HCT116 (cell line): ENCODE measurements at regions not wholly inside any gene's neighbourhood (a gene's known extent, or its start where the extent isn't known, plus 50 kb on each side); places are given as distances from the start of the nearest gene placed in this dataset.

Source experiments
- ATAC-seq: fragments of 200-7000 bp; cut with Tn5 transposase; 2 replicates; pipeline ENCODE4 v1.9.1; 2020; ENCODE audit warnings: mild to moderate bottlenecking, moderate library complexity
- BruUV-seq: library from RNA; stranded (reverse); fragments of 400-500 nt; replicated peaks from 2 replicates; lab custom pipeline; 2021; lab: Mats Ljungman, UMichigan
- CTCF ChIA-PET: fragments of 300-600 bp; sonication (Branson Sonifier 250); formaldehyde crosslinking; loops from one replicate; lab custom pipeline; 2021; ENCODE audit warnings: antibody characterized with exemption; lab: Charles Lee
- POLR2A ChIA-PET: fragments of 300-600, 350-600 bp; sonication (Branson Sonifier 250); formaldehyde crosslinking; loops from one replicate; lab custom pipeline; 2021; ENCODE audit warnings: antibody characterized with exemption; lab: Charles Lee
- RAD21 ChIA-PET, 2 experiments: fragments of 300-600 bp; sonication (Branson Sonifier 250); formaldehyde crosslinking; loops; one replicate each; lab custom pipeline; 2023; ENCODE audit warnings: low total read pairs in 2 of 2; ENCODE audit not compliant: uncharacterized antibody in 2 of 2, unreplicated experiment in 2 of 2, low non-redundant PET in 1 of 2; lab: Charles Lee
- DNase-seq: peaks from one replicate; pipeline ENCODE4 v3.0.0-alpha.2; 2010; ENCODE audit warnings: low read depth, low spot score
- H2AFZ ChIP-seq: fragments of 200-600 bp; shearing (Covaris generic), sonication (generic); 2 replicates; pipeline ENCODE4 v1.6.1; 2017; ENCODE audit warnings: low read depth, mixed run types, mixed read lengths, antibody characterized with exemption, low read length; ENCODE audit not compliant: poor library complexity, severe bottlenecking
- H3K27ac ChIP-seq: 2 replicates; pipeline ENCODE4 v1.5.1; 2012; ENCODE audit warnings: low read depth, low read length
- H3K27me3 ChIP-seq: fragments of 200-600 bp; sonication (generic); 2 replicates; pipeline ENCODE4 v1.6.1; 2016; ENCODE audit warnings: mixed run types, low read length, mixed read lengths; ENCODE audit not compliant: insufficient read depth
- H3K36me3 ChIP-seq, 2 experiments: fragments of 200-500 bp in 1 of 2; fragments of 200-600 bp in 1 of 2; sonication (Bioruptor generic) in 1 of 2; sonication (generic) in 1 of 2; 2 replicates each; pipeline versions ENCODE4 v1.5.1 to v1.6.1; 2014 to 2016; ENCODE audit warnings: low read length in 2 of 2, inconsistent platforms in 1 of 2, mixed read lengths in 1 of 2, mixed run types in 1 of 2; ENCODE audit not compliant: insufficient read depth in 2 of 2, control insufficient read depth in 1 of 2
- H3K4me1 ChIP-seq, 2 experiments: fragments of 200-600 bp in 1 of 2; sonication (generic) in 1 of 2; 2 replicates each; pipeline versions ENCODE4 v1.5.1 to v1.6.1; 2012 to 2017; ENCODE audit warnings: low read length in 2 of 2, inconsistent platforms in 1 of 2, mild to moderate bottlenecking in 1 of 2, mixed read lengths in 1 of 2, mixed run types in 1 of 2, moderate library complexity in 1 of 2; ENCODE audit not compliant: insufficient read depth in 2 of 2, control insufficient read depth in 1 of 2
- H3K4me2 ChIP-seq: fragments of 200-600 bp; sonication (generic); 2 replicates; pipeline ENCODE4 v1.6.1; 2017; ENCODE audit warnings: mixed run types, low read length, mixed read lengths
- H3K4me3 ChIP-seq, 2 experiments: fragments of 200-600 bp in 1 of 2; sonication (generic) in 1 of 2; replicated peaks in 1 of 2; 2 replicates each; pipeline ENCODE4 v1.5.1; 2011 to 2016; ENCODE audit warnings: low read length in 2 of 2, control low read depth in 1 of 2, low read depth in 1 of 2, mild to moderate bottlenecking in 1 of 2, mixed read lengths in 1 of 2, mixed run types in 1 of 2
- H3K79me2 ChIP-seq: fragments of 200-600 bp; sonication (generic); 2 replicates; pipeline ENCODE4 v1.6.1; 2017; ENCODE audit warnings: mild to moderate bottlenecking, mixed run types, low read length, moderate library complexity, mixed read lengths; ENCODE audit not compliant: insufficient read depth
- H3K9ac ChIP-seq: fragments of 200-600 bp; sonication (generic); 2 replicates; pipeline ENCODE4 v1.6.1; 2016; ENCODE audit warnings: low read length, mixed read lengths
- H3K9me2 ChIP-seq: fragments of 200-600 bp; sonication (generic), shearing (Covaris generic); 2 replicates; pipeline ENCODE4 v1.6.1; 2017; ENCODE audit warnings: mixed run types, mild to moderate bottlenecking, moderate library complexity; ENCODE audit not compliant: insufficient read depth
- H3K9me3 ChIP-seq, 2 experiments: fragments of 200-500 bp in 1 of 2; fragments of 200-600 bp in 1 of 2; sonication (Bioruptor generic) in 1 of 2; sonication (generic) in 1 of 2; 2 replicates each; pipeline ENCODE4 v1.6.1; 2014 to 2017; ENCODE audit warnings: low read length in 2 of 2, mixed read lengths in 2 of 2, inconsistent platforms in 1 of 2, low read depth in 1 of 2, mild to moderate bottlenecking in 1 of 2, mixed run types in 1 of 2, moderate library complexity in 1 of 2; ENCODE audit not compliant: control insufficient read depth in 1 of 2, insufficient read depth in 1 of 2
- H4K20me1 ChIP-seq: fragments of 200-600 bp; sonication (generic), shearing (Covaris generic); 2 replicates; pipeline ENCODE4 v1.6.1; 2017; ENCODE audit warnings: mixed run types, mild to moderate bottlenecking, moderate library complexity; ENCODE audit not compliant: insufficient read depth
- CBX3 ChIP-seq: IDR thresholded peaks from 2 replicates; pipeline ENCODE4 v1.6.1; 2012; ENCODE audit warnings: low read depth
- CEBPB ChIP-seq: IDR thresholded peaks from 2 replicates; pipeline ENCODE4 v1.6.1; 2012; ENCODE audit warnings: low read depth
- EZH2 ChIP-seq: fragments of 200-600 bp; sonication (generic); IDR thresholded peaks from 2 replicates; pipeline ENCODE4 v1.6.1; 2017; ENCODE audit warnings: antibody characterized with exemption, mixed run types
- EZH2phosphoT487 ChIP-seq: fragments of 200-600 bp; IDR thresholded peaks from 2 replicates; pipeline ENCODE4 v1.6.1; 2018; ENCODE audit warnings: antibody characterized with exemption, borderline replicate concordance
- RAD21 ChIP-seq: IDR thresholded peaks from 2 replicates; pipeline ENCODE4 v1.6.1; 2012; ENCODE audit warnings: low read depth, mild to moderate bottlenecking
- SP1 ChIP-seq: IDR thresholded peaks from 2 replicates; pipeline ENCODE4 v1.6.1; 2012; ENCODE audit warnings: low read depth
- SRF ChIP-seq: IDR thresholded peaks from 2 replicates; pipeline ENCODE4 v1.6.1; 2012; ENCODE audit warnings: low read depth
- TCF7L2 ChIP-seq: IDR thresholded peaks from 2 replicates; pipeline ENCODE4 v1.7.0; 2011; ENCODE audit warnings: borderline replicate concordance, inconsistent platforms; ENCODE audit not compliant: insufficient read depth, insufficient read length; ENCODE audit errors: extremely low read depth
- YY1 ChIP-seq: IDR thresholded peaks from 2 replicates; pipeline ENCODE4 v1.6.1; 2011; ENCODE audit warnings: low read length, low read depth, moderate library complexity, mild to moderate bottlenecking; ENCODE audit not compliant: insufficient replicate concordance; ENCODE audit errors: extremely low read depth
- ZFX ChIP-seq: fragments of 450-650 bp; IDR thresholded peaks from 2 replicates; pipeline ENCODE4 v1.6.1; 2017
- ZNF274 ChIP-seq: fragments of 200-500 bp; sonication (Bioruptor generic); IDR thresholded peaks from 2 replicates; pipeline ENCODE4 v1.6.1; 2014; ENCODE audit warnings: mild to moderate bottlenecking, low read depth, low read length, inconsistent platforms
- intact Hi-C: fragments of 100-400 bp; cut with micrococcal nuclease; formaldehyde crosslinking; loops from 2 replicates; pipeline ENCODE4 v1.10.0; 2022
- TF ChIP-seq, protein P1 (sequence below): IDR thresholded peaks from 2 replicates; pipeline ENCODE4 v1.6.1; 2012; ENCODE audit warnings: low read depth
- TF ChIP-seq, protein P2 (sequence below): IDR thresholded peaks from 2 replicates; pipeline ENCODE4 v1.6.1; 2012
- TF ChIP-seq, protein P3 (sequence below), 3 experiments: fragments of 200-600 bp in 1 of 3; sonication (generic) in 1 of 3; IDR thresholded peaks in 2 of 3; conservative IDR thresholded peaks in 1 of 3; 2 replicates each; pipeline ENCODE4 v1.5.1; 2012 to 2017; ENCODE audit warnings: low read depth in 2 of 3, low read length in 2 of 3, antibody characterized with exemption in 1 of 3, borderline replicate concordance in 1 of 3, control low read depth in 1 of 3, mild to moderate bottlenecking in 1 of 3, mixed read lengths in 1 of 3, mixed run types in 1 of 3, moderate library complexity in 1 of 3; ENCODE audit not compliant: insufficient read depth in 1 of 3
- TF ChIP-seq, protein P4 (sequence below): IDR thresholded peaks from 2 replicates; pipeline ENCODE4 v1.6.1; 2011; ENCODE audit warnings: mild to moderate bottlenecking, low read length, moderate library complexity; ENCODE audit not compliant: insufficient replicate concordance; ENCODE audit errors: extremely low read depth
- TF ChIP-seq, protein P5 (sequence below): IDR thresholded peaks from 2 replicates; pipeline ENCODE4 v1.6.1; 2012

DNA sequence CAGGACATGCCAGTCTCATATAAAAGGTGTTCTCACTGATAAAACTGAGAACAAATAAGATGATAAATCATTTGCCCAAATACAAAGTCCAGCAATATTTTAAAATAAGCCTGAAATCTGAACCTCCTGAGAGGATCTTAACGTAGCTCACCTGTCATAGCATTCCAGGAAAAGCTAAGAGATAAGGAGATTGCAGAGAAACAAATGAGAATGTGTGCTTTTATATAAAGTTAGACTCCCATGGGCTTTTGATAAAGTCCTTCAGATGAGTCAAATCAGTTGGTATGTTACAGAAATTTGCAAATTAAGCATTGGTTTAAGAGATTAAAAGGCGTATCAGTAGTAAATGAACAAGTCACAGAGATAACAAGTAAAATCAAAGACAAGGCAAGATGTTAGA lies 452.9 kb upstream of the CHAC2 start:
- no peak overlapping the region for H3K4me3 ChIP-seq
- RAD21 ChIA-PET = no interaction called here
- H3K27ac ChIP-seq = no peak overlapping the region
- no peaks in the 10 kb centered on the region for H3K9me3 ChIP-seq
- H4K20me1 ChIP-seq = no peaks in the 10 kb centered on the region
- no peak for DNase-seq
- TF ChIP-seq, protein P1, sequence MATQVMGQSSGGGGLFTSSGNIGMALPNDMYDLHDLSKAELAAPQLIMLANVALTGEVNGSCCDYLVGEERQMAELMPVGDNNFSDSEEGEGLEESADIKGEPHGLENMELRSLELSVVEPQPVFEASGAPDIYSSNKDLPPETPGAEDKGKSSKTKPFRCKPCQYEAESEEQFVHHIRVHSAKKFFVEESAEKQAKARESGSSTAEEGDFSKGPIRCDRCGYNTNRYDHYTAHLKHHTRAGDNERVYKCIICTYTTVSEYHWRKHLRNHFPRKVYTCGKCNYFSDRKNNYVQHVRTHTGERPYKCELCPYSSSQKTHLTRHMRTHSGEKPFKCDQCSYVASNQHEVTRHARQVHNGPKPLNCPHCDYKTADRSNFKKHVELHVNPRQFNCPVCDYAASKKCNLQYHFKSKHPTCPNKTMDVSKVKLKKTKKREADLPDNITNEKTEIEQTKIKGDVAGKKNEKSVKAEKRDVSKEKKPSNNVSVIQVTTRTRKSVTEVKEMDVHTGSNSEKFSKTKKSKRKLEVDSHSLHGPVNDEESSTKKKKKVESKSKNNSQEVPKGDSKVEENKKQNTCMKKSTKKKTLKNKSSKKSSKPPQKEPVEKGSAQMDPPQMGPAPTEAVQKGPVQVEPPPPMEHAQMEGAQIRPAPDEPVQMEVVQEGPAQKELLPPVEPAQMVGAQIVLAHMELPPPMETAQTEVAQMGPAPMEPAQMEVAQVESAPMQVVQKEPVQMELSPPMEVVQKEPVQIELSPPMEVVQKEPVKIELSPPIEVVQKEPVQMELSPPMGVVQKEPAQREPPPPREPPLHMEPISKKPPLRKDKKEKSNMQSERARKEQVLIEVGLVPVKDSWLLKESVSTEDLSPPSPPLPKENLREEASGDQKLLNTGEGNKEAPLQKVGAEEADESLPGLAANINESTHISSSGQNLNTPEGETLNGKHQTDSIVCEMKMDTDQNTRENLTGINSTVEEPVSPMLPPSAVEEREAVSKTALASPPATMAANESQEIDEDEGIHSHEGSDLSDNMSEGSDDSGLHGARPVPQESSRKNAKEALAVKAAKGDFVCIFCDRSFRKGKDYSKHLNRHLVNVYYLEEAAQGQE = no peak
- TF ChIP-seq SP1 (no peak), TCF7L2 (no peak), SRF (no peak), CBX3 (no peak), EZH2 (no peak), EZH2phosphoT487 (no peak), CEBPB (no peak), ZNF274 (no peak), ZFX (no peak), YY1 (no peak), RAD21 (no peak)
- TF ChIP-seq, protein P2, sequence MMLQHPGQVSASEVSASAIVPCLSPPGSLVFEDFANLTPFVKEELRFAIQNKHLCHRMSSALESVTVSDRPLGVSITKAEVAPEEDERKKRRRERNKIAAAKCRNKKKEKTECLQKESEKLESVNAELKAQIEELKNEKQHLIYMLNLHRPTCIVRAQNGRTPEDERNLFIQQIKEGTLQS = no peak
- TF ChIP-seq, protein P3, sequence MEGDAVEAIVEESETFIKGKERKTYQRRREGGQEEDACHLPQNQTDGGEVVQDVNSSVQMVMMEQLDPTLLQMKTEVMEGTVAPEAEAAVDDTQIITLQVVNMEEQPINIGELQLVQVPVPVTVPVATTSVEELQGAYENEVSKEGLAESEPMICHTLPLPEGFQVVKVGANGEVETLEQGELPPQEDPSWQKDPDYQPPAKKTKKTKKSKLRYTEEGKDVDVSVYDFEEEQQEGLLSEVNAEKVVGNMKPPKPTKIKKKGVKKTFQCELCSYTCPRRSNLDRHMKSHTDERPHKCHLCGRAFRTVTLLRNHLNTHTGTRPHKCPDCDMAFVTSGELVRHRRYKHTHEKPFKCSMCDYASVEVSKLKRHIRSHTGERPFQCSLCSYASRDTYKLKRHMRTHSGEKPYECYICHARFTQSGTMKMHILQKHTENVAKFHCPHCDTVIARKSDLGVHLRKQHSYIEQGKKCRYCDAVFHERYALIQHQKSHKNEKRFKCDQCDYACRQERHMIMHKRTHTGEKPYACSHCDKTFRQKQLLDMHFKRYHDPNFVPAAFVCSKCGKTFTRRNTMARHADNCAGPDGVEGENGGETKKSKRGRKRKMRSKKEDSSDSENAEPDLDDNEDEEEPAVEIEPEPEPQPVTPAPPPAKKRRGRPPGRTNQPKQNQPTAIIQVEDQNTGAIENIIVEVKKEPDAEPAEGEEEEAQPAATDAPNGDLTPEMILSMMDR (IDR thresholded peaks at IDR 0.05 in 2 of 3, conservative IDR thresholded peaks at IDR 0.05 in 1 of 3; ENCODE audit: borderline replicate concordance in 1 of 3, insufficient read depth in 1 of 3, low read depth in 2 of 3, low read length in 2 of 3) = no peak
- TF ChIP-seq, protein P4, sequence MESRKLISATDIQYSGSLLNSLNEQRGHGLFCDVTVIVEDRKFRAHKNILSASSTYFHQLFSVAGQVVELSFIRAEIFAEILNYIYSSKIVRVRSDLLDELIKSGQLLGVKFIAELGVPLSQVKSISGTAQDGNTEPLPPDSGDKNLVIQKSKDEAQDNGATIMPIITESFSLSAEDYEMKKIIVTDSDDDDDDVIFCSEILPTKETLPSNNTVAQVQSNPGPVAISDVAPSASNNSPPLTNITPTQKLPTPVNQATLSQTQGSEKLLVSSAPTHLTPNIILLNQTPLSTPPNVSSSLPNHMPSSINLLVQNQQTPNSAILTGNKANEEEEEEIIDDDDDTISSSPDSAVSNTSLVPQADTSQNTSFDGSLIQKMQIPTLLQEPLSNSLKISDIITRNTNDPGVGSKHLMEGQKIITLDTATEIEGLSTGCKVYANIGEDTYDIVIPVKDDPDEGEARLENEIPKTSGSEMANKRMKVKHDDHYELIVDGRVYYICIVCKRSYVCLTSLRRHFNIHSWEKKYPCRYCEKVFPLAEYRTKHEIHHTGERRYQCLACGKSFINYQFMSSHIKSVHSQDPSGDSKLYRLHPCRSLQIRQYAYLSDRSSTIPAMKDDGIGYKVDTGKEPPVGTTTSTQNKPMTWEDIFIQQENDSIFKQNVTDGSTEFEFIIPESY = no peak
- TF ChIP-seq, protein P5, sequence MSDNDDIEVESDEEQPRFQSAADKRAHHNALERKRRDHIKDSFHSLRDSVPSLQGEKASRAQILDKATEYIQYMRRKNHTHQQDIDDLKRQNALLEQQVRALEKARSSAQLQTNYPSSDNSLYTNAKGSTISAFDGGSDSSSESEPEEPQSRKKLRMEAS = no peak
- no peaks in the 10 kb centered on the region for H3K9me2 ChIP-seq
- no peak overlapping the region for H2AFZ ChIP-seq
- no peak overlapping the region for H3K4me2 ChIP-seq
- no peak for ATAC-seq
- BruUV-seq = no TSS peak
- no peaks in the 10 kb centered on the region for H3K79me2 ChIP-seq
- intact Hi-C loops = no loop called here
- POLR2A ChIA-PET = no interaction called here
- peaks cover 3 to 48% of the 10 kb centered on the region in 2 experiments; a peak in 3 of 4 replicates for H3K4me1 ChIP-seq
- H3K27me3 ChIP-seq = no peaks in the 10 kb centered on the region
- CTCF ChIA-PET = no interaction called here
- no peak overlapping the region for H3K9ac ChIP-seq
- H3K36me3 ChIP-seq = no peaks in the 10 kb centered on the region
